Naive B cell (primary cell): ENCODE measurements at regions not wholly inside any gene's neighbourhood (a gene's known extent, or its start where the extent isn't known, plus 50 kb on each side); places are given as distances from the start of the nearest gene placed in this dataset.
"Not testable (repeated sequence)": the region's sequence is repeated elsewhere in the genome, so short reads cannot be mapped to it uniquely, and the experiment has no call there.

Experiments
- ATAC-seq, 2 donors: fragments of 150-1000 bp; cut with Tn5 transposase; 2 replicates each; pipeline ENCODE4 v1.10.0; 2021; ENCODE audit warnings: low read depth in 2 of 2, mild to moderate bottlenecking in 2 of 2, moderate library complexity in 2 of 2
- DNase-seq: peaks from one replicate; pipeline ENCODE4 v3.0.0; 2022
- H3K27ac Mint-ChIP-seq, 6 donors: one replicate each; pipeline ENCODE4 v1.8.0; 2020 to 2022; ENCODE audit warnings: mild to moderate bottlenecking in 6 of 6, mixed read lengths in 6 of 6, moderate library complexity in 5 of 6, inconsistent platforms in 2 of 6
- H3K27me3 Mint-ChIP-seq, 3 donors: one replicate each; pipeline ENCODE4 v1.8.0; 2021 to 2022; ENCODE audit warnings: mixed read lengths in 3 of 3, mild to moderate bottlenecking in 1 of 3
- H3K36me3 Mint-ChIP-seq, 2 donors: one replicate each; pipeline ENCODE4 v1.8.0; 2020 to 2022; ENCODE audit warnings: mixed read lengths in 2 of 2, inconsistent platforms in 1 of 2, mild to moderate bottlenecking in 1 of 2
- H3K4me1 Mint-ChIP-seq, 3 donors: one replicate each; pipeline ENCODE4 v1.8.0; 2020 to 2022; ENCODE audit warnings: mixed read lengths in 3 of 3, inconsistent platforms in 1 of 3, mild to moderate bottlenecking in 1 of 3, moderate library complexity in 1 of 3
- H3K4me3 Mint-ChIP-seq, 8 donors: one replicate each; pipeline ENCODE4 v1.8.0; 2020 to 2022; ENCODE audit warnings: mild to moderate bottlenecking in 8 of 8, mixed read lengths in 8 of 8, moderate library complexity in 8 of 8, inconsistent platforms in 2 of 8
- H3K9me3 Mint-ChIP-seq, 7 donors: one replicate each; pipeline ENCODE4 v1.8.0; 2020 to 2022; ENCODE audit warnings: mixed read lengths in 7 of 7, mild to moderate bottlenecking in 5 of 7, inconsistent platforms in 2 of 7, moderate library complexity in 1 of 7

DNA sequence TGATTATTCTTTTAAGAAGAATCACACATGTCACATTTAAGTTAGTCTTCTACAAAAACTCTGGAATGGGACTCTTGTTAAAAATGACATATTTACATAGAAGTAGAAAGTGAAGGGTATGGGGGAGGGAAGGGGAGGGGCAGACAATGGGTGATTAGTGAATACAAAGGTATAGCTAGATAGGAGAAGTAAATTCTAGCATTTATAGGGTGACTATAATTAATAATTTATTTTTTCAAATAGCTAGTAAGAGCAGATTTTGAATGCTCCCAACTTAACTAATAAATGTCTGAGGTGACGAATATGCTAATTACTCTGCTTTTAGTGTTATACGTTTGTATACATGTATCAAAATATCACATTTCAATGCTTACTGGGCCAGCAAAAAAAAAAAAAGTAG, 59.4 kb downstream of the BLTP3B start:
- H3K4me3 Mint-ChIP-seq, result no peak overlapping the region
- H3K27ac Mint-ChIP-seq, result no peak overlapping the region
- ATAC-seq (no peak), DNase-seq (no peak)
- H3K27me3 Mint-ChIP-seq, result no peaks in the 10 kb centered on the region
- peaks cover 43 to 58% of the 10 kb centered on the region in 2 donors for H3K36me3 Mint-ChIP-seq
- peaks cover 6 to 31% (median 18%) of the 10 kb centered on the region in 7 donors for H3K9me3 Mint-ChIP-seq
- no peaks in the 10 kb centered on the region for H3K4me1 Mint-ChIP-seq

DNA sequence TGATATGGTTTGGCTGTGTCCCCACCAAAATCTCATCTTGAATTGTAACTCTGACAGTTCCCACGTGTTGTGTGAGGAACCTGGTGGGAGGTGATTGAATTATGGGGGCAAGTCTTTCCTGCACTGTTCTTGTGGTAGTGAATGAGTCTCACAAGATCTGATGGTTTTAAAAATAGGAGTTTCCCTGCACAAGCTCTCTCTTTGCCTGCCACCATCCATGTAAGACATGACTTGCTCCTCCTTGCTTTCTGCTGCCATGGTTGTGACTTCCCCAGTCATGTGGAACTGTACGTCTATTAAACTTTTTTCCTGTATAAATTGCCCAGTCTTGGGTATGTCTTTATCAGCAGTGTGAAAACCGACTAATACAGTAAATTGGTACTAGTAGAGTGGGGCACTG, 63.9 kb downstream of the BLTP3B start:
- peaks cover 6 to 31% (median 18%) of the 10 kb centered on the region in 7 donors for H3K9me3 Mint-ChIP-seq

GRCh38 chr12:100077367-100077766, 65.3 kb downstream of the BLTP3B start:
- Mint-ChIP-seq H3K4me1 (no peaks in the 10 kb centered on the region), H3K36me3 (peaks cover 46 to 50% of the 10 kb centered on the region in 2 donors), H3K27ac (no peak overlapping the region), H3K27me3 (no peaks in the 10 kb centered on the region), H3K4me3 (no peak overlapping the region), H3K9me3 (peaks cover 6 to 30% (median 18%) of the 10 kb centered on the region in 7 donors)
- DNase-seq, result no peak
- no peak for ATAC-seq

More for the DNA sequence above, 63.9 kb downstream of the BLTP3B start:
- peaks cover 49 to 52% of the 10 kb centered on the region in 2 donors for H3K36me3 Mint-ChIP-seq
- not testable (repeated sequence) for DNase-seq, H3K27me3 Mint-ChIP-seq, H3K27ac Mint-ChIP-seq, ATAC-seq, H3K4me3 Mint-ChIP-seq, H3K4me1 Mint-ChIP-seq

DNA sequence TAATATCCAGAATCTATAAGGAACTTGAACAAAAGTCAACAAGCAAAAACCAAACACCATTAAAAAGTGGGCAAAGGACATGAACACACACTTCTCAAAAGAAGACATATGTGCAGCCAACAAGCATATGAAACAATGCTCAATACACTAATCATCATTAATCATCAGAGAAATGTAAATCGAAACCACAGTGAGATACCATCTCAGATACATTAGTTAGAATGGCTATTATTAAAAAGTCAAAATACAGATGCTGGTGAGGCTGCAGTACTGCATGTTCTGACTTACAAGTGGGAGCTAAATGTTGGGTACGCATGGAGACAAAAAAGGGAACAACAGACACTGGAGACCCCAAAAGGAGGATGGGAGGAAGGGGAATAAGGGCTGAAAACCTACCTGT, 67.1 kb downstream of the BLTP3B start:
- Mint-ChIP-seq H3K27ac (no peak overlapping the region), H3K36me3 (peaks cover 29 to 32% of the 10 kb centered on the region in 2 donors), H3K27me3 (no peaks in the 10 kb centered on the region), H3K4me1 (no peaks in the 10 kb centered on the region), H3K4me3 (no peak overlapping the region), H3K9me3 (peaks cover under 1 to 19% (median 12%) of the 10 kb centered on the region in 7 donors)
- no peak for DNase-seq
- ATAC-seq, result no peak

DNA sequence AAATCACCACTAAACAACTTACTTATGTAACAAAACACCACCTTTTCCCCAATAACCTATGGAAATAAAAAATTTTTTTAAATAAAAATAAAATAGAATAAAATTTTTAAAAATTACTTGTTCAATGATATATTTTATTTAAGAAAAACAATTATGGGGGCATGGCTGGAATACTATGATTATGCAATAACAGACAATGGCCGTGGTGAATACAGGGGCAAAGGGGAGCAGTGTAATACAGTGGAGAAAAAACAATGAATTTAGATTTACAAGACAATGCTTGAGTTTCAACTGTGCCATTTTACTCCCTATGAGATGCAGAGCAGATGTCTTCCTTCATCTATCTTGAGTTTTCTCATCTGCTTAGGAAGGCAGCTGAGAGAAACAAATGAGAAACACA, 72.9 kb downstream of the BLTP3B start:
- H3K27ac Mint-ChIP-seq, result no peak overlapping the region
- ATAC-seq, result no peak
- DNase-seq, result no peak
- peaks cover 15 to 40% (median 28%) of the 10 kb centered on the region in 7 donors for H3K9me3 Mint-ChIP-seq
- no peaks in the 10 kb centered on the region for H3K27me3 Mint-ChIP-seq
- peaks cover 52 to 56% of the 10 kb centered on the region in 2 donors for H3K36me3 Mint-ChIP-seq
- H3K4me3 Mint-ChIP-seq, result no peak overlapping the region
- H3K4me1 Mint-ChIP-seq, result peaks cover 0 to 1% (median 0%) of the 10 kb centered on the region in 3 donors

GRCh38 chr12:100068305-100068704, 74.4 kb downstream of the BLTP3B start:
- no peaks in the 10 kb centered on the region for H3K27me3 Mint-ChIP-seq
- H3K4me1 Mint-ChIP-seq, result peaks cover 0 to 1% (median 0%) of the 10 kb centered on the region in 3 donors
- H3K36me3 Mint-ChIP-seq, result peaks cover 64 to 67% of the 10 kb centered on the region in 2 donors
- peak overlapping the region in 2 of 6 donors; percentile 4 to 92 for H3K27ac Mint-ChIP-seq
- DNase-seq, result no peak
- no peak overlapping the region for H3K4me3 Mint-ChIP-seq
- H3K9me3 Mint-ChIP-seq, result peaks cover 15 to 52% (median 33%) of the 10 kb centered on the region in 7 donors
- no peak for ATAC-seq

- H3K36me3 Mint-ChIP-seq, result peaks cover 67 to 73% of the 10 kb centered on the region in 2 donors
- H3K27ac Mint-ChIP-seq, result no peak overlapping the region
- H3K4me3 Mint-ChIP-seq, result no peak overlapping the region
- no peak for DNase-seq
- peaks cover 0 to 3% (median 0%) of the 10 kb centered on the region in 3 donors for H3K4me1 Mint-ChIP-seq
- ATAC-seq, result no peak
- H3K9me3 Mint-ChIP-seq, result peaks cover 5 to 29% (median 17%) of the 10 kb centered on the region in 7 donors
- H3K27me3 Mint-ChIP-seq, result no peaks in the 10 kb centered on the region
Measured at GRCh38 chr12:100061814-100062213, 77.1 kb upstream of the ANKS1B start.

GRCh38 chr12:100058482-100059029, 73.8 kb upstream of the ANKS1B start:
- H3K36me3 Mint-ChIP-seq, result peaks cover 43 to 49% of the 10 kb centered on the region in 2 donors
- DNase-seq (no peak), ATAC-seq (no peak)
- peaks cover 0 to under 1% (median 0%) of the 10 kb centered on the region in 7 donors for H3K9me3 Mint-ChIP-seq
- H3K4me1 Mint-ChIP-seq, result peaks cover 0 to 3% (median 0%) of the 10 kb centered on the region in 3 donors
- H3K4me3 Mint-ChIP-seq, result no peak overlapping the region
- peak overlapping the region in 2 of 6 donors; percentile 7 to 26 for H3K27ac Mint-ChIP-seq
- H3K27me3 Mint-ChIP-seq, result no peaks in the 10 kb centered on the region

DNA sequence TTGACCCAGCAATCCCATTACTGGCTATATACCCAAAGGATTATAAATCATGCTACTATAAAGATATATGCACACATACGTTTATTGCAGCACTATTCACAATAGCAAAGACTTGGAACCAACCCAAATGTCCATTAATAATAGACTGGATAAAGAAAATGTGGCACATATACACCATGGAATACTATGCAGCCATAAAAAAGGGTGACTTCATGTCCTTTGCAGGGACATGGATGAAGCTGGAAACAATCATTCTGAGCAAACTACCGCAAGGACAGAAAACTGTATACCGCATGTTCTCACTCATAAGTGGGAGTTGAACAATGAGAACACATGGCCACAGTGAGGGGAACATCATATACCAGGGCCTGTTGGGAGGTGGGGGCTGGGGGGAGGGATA, 61.5 kb upstream of the ANKS1B start:
- H3K9me3 Mint-ChIP-seq, H3K27ac Mint-ChIP-seq, ATAC-seq, H3K27me3 Mint-ChIP-seq, DNase-seq, H3K4me3 Mint-ChIP-seq, H3K4me1 Mint-ChIP-seq: not testable (repeated sequence)
- H3K36me3 Mint-ChIP-seq, result peaks cover 36 to 41% of the 10 kb centered on the region in 2 donors

DNA sequence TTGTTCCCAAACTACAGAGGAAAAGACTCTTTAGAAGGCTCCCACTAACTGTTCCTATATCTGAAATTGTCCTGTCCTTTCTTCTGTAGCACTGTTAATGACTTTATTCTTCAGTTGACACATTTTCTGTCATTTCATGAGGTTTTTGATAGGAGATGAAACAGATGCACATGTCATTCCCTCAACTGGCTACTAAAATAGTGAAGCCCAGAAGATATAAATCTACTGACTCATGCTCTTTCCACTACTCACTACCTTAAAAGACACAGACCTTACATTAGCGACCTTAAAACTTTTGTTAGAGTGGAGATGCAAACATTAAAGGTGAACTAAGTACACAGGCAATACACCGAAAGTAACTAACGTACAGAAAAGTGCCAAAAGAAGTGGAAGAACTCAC, 59.5 kb upstream of the ANKS1B start:
- ATAC-seq, result no peak

DNA sequence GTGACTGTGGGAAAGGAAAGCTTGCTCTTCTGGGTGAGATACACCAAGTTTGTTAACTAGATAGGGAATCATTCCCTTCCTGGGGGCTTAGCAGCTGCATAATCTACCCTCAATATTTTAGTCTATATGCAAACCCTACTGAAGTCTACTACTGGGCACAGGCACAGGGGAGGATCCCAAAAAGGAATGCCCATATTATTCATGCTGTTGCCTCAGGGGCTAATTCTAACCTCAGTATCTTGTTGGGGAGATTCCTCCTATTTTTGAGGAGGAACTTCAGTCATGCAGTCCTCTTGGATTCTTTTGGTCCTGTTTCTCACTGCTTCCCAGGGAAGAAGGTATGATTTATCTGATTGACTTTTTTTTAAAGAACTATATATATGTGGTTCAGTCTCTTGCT, 58.9 kb upstream of the ANKS1B start:
- DNase-seq (no peak), ATAC-seq (no peak)
- no peak overlapping the region for H3K4me3 Mint-ChIP-seq
- H3K27ac Mint-ChIP-seq, result no peak overlapping the region
- H3K27me3 Mint-ChIP-seq, result no peaks in the 10 kb centered on the region
- H3K36me3 Mint-ChIP-seq, result peaks cover 33% of the 10 kb centered on the region in 2 donors
- peaks cover 0 to 3% (median 0%) of the 10 kb centered on the region in 7 donors for H3K9me3 Mint-ChIP-seq
- no peaks in the 10 kb centered on the region for H3K4me1 Mint-ChIP-seq

More for the DNA sequence above, 59.5 kb upstream of the ANKS1B start:
- Mint-ChIP-seq H3K4me1 (no peaks in the 10 kb centered on the region), H3K27ac (peak overlapping the region in 1 of 6 donors; percentile 32), H3K27me3 (no peaks in the 10 kb centered on the region), H3K4me3 (no peak overlapping the region), H3K9me3 (peaks cover 0 to 3% (median 0%) of the 10 kb centered on the region in 7 donors), H3K36me3 (peaks cover 33 to 36% of the 10 kb centered on the region in 2 donors)
- DNase-seq, result no peak
